Esophagus muscularis mucosa (tissue), 4 donors: ENCODE measurements at regions not wholly inside any gene's neighbourhood (a gene's known extent, or its start where the extent isn't known, plus 50 kb on each side); places are given as distances from the start of the nearest gene placed in this dataset.

ENCODE experiments used
- DNase-seq: peaks from one replicate; pipeline ENCODE4 v3.0.0-alpha.2; 2017; ENCODE audit errors: extremely low spot score
- H3K27ac ChIP-seq, 4 donors: fragments of 200-600 bp; sonication (generic); replicated peaks in 1 of 4; 1 replicate in 3 of 4; 2 replicates in 1 of 4; pipeline ENCODE4 v1.5.1; 2016 to 2019; ENCODE audit warnings: mild to moderate bottlenecking in 1 of 4
- H3K27me3 ChIP-seq, 4 donors: fragments of 200-600 bp; sonication (generic); one replicate each; pipeline versions ENCODE4 v1.5.1 to v1.6.0; 2016 to 2019
- H3K36me3 ChIP-seq, 4 donors: fragments of 200-600 bp; sonication (generic); one replicate each; pipeline ENCODE4 v1.5.1; 2016 to 2019
- H3K4me1 ChIP-seq, 4 donors: fragments of 200-600 bp; sonication (generic); one replicate each; pipeline ENCODE4 v1.5.1; 2016 to 2019
- H3K4me3 ChIP-seq, 4 donors: fragments of 200-600 bp; sonication (generic); 1 replicate in 2 of 4; 2 replicates in 2 of 4; pipeline ENCODE4 v1.5.1; 2016 to 2019; ENCODE audit warnings: mild to moderate bottlenecking in 4 of 4, moderate library complexity in 1 of 4
- H3K9me3 ChIP-seq, 4 donors: fragments of 200-600 bp; sonication (generic); 1 replicate in 3 of 4; 2 replicates in 1 of 4; pipeline ENCODE4 v1.5.1; 2016 to 2019
- EP300 ChIP-seq: sonication (generic); formaldehyde crosslinking; IDR thresholded peaks from one replicate; pipeline ENCODE4 v1.6.1; 2017; ENCODE audit warnings: antibody characterized with exemption
- POLR2A ChIP-seq: fragments of 450-650 bp; IDR thresholded peaks from one replicate; pipeline ENCODE4 v1.6.1; 2017; ENCODE audit warnings: antibody characterized with exemption, moderate library complexity, mild to moderate bottlenecking, low read depth
- POLR2AphosphoS5 ChIP-seq, 2 donors: sonication (generic); formaldehyde crosslinking; IDR thresholded peaks; one replicate each; pipeline ENCODE4 v1.6.1; 2017; ENCODE audit warnings: antibody characterized with exemption in 2 of 2
- WGBS: methylation state at CpG from one replicate; pipeline ENCODE4 v1.1.5; 2018; 5-methylcytosine and 5-hydroxymethylcytosine counted together
- intact Hi-C: fragments of 100-400 bp; cut with DNase I; formaldehyde crosslinking; loops from one replicate; pipeline ENCODE4 v1.15.1; 2023
- TF ChIP-seq, protein P1 (sequence below), 3 experiments: fragments of 200-600 bp in 2 of 3; fragments of 450-650 bp in 1 of 3; sonication (generic) in 2 of 3; IDR thresholded peaks; one replicate each; pipeline ENCODE4 v1.5.1; 2017 to 2019; ENCODE audit warnings: antibody characterized with exemption in 3 of 3, mild to moderate bottlenecking in 2 of 3, moderate library complexity in 1 of 3

DNA sequence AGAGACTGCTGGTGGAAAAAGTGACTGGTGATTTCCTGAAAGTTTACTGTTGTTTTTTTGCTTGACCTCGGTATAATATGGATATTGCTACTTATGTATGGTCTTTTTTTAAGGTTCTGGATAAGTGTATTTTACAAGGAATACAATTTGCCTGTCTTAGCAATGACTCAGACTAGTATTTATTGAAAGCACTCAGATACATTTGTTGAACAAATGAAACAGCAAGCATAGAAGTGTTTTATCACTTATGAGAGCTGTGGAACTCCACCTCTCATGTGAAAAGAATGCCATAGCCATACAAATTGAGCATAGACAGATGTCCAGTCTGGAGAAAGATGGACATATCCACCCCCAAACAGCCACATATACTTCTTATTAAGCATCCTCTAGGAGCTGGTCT lies 340.4 kb upstream of the FBXO33 start:
- H3K9me3 ChIP-seq = no peaks in the 10 kb centered on the region
- 68% methylated on average over 1 of the region's 1 CpG for WGBS
- no peak for TF ChIP-seq POLR2AphosphoS5 (IDR thresholded peaks at IDR 0.05)
- TF ChIP-seq, protein P1, sequence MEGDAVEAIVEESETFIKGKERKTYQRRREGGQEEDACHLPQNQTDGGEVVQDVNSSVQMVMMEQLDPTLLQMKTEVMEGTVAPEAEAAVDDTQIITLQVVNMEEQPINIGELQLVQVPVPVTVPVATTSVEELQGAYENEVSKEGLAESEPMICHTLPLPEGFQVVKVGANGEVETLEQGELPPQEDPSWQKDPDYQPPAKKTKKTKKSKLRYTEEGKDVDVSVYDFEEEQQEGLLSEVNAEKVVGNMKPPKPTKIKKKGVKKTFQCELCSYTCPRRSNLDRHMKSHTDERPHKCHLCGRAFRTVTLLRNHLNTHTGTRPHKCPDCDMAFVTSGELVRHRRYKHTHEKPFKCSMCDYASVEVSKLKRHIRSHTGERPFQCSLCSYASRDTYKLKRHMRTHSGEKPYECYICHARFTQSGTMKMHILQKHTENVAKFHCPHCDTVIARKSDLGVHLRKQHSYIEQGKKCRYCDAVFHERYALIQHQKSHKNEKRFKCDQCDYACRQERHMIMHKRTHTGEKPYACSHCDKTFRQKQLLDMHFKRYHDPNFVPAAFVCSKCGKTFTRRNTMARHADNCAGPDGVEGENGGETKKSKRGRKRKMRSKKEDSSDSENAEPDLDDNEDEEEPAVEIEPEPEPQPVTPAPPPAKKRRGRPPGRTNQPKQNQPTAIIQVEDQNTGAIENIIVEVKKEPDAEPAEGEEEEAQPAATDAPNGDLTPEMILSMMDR (IDR thresholded peaks at IDR 0.05) = no peak
- TF ChIP-seq POLR2A = no peak
- TF ChIP-seq EP300 = no peak
- no peak for DNase-seq
- no peaks in the 10 kb centered on the region for H3K27me3 ChIP-seq
- no peak overlapping the region for H3K27ac ChIP-seq
- H3K4me3 ChIP-seq = no peak overlapping the region
- no peaks in the 10 kb centered on the region for H3K4me1 ChIP-seq
- no peaks in the 10 kb centered on the region for H3K36me3 ChIP-seq
- intact Hi-C loops = no loop called here

DNA sequence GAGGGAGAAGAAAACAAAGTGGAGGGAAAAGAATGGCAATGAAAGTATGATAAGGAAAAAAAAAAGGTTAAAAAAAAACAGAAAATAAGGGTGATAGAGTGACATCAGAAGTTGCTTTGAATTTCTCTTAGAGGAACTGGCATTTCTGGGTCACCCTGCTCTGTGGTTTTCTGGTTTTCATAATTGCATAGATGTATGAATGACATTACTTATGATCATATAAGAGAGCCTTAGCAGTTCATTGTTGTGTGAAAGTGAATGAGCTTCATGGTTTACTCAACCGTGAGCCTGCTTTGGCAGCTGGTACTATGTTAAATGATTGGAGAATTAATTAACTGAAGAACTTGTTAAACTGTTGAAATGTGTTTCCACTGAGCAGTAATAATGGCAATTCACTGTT lies 336.4 kb upstream of the FBXO33 start:
- Histone ChIP-seq H3K9me3 (no peaks in the 10 kb centered on the region), H3K36me3 (no peaks in the 10 kb centered on the region), H3K4me3 (no peak overlapping the region), H3K4me1 (no peaks in the 10 kb centered on the region), H3K27me3 (no peaks in the 10 kb centered on the region), H3K27ac (no peak overlapping the region)
- no peak for DNase-seq
- TF ChIP-seq POLR2AphosphoS5 (IDR thresholded peaks at IDR 0.05) (no peak), POLR2A (no peak), EP300 (no peak)
- TF ChIP-seq, protein P1 (IDR thresholded peaks at IDR 0.05) = no peak
- intact Hi-C loops = no loop called here
- 76% methylated on average over 1 of the region's 1 CpG for WGBS

- H3K4me1 ChIP-seq = no peaks in the 10 kb centered on the region
Measured at GRCh38 chr14:39766397-39767000, 334.3 kb upstream of the FBXO33 start.

DNA sequence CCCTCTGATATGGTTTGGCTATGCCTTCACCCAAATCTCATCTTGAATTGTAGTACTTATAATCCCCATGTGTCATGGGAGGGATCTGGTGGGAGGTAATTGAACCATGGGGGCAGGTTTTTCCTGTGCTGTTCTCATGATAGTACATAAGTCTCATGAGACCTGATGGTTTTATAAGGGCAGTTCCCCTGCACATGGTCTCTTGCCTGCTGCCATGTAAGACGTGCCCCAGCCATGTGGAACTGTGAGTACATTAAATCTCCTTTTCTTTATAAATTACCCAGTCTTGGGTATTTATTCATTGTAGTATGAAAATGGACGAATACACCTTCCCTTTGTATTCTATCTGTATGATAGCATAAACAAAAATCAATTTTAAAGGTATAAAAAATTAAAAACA lies 333.4 kb upstream of the FBXO33 start:
- H3K9me3 ChIP-seq = no peaks in the 10 kb centered on the region
- H3K4me1 ChIP-seq = no peaks in the 10 kb centered on the region
- intact Hi-C loops = no loop called here
- H3K36me3 ChIP-seq = no peaks in the 10 kb centered on the region
- no peak overlapping the region for H3K27ac ChIP-seq
- no peaks in the 10 kb centered on the region for H3K27me3 ChIP-seq
- WGBS = 79% methylated on average over 2 of the region's 2 CpGs
- DNase-seq = no peak
- TF ChIP-seq POLR2AphosphoS5 (IDR thresholded peaks at IDR 0.05) = no peak
- TF ChIP-seq POLR2A = no peak
- TF ChIP-seq, protein P1 (IDR thresholded peaks at IDR 0.05) = no peak
- no peak for TF ChIP-seq EP300
- no peak overlapping the region for H3K4me3 ChIP-seq

More at GRCh38 chr14:39766397-39767000, 334.3 kb upstream of the FBXO33 start:
- 68% methylated on average over 7 of the region's 7 CpGs for WGBS
- TF ChIP-seq POLR2AphosphoS5 (IDR thresholded peaks at IDR 0.05) = no peak
- TF ChIP-seq EP300 = no peak
- TF ChIP-seq, protein P1 (IDR thresholded peaks at IDR 0.05) = no peak
- TF ChIP-seq POLR2A = no peak
- Histone ChIP-seq H3K27ac (no peak overlapping the region), H3K36me3 (no peaks in the 10 kb centered on the region), H3K9me3 (no peaks in the 10 kb centered on the region), H3K27me3 (no peaks in the 10 kb centered on the region), H3K4me3 (no peak overlapping the region)
- DNase-seq = no peak
- intact Hi-C loops = no loop called here

GRCh38 chr14:39763402-39763890 lies 331.2 kb upstream of the FBXO33 start:
- Histone ChIP-seq H3K27me3 (no peaks in the 10 kb centered on the region), H3K4me1 (no peaks in the 10 kb centered on the region), H3K9me3 (no peaks in the 10 kb centered on the region), H3K36me3 (no peaks in the 10 kb centered on the region), H3K4me3 (no peak overlapping the region), H3K27ac (no peak overlapping the region)
- DNase-seq = no peak
- intact Hi-C loops = no loop called here
- 88% methylated on average over 1 of the region's 1 CpG for WGBS
- TF ChIP-seq EP300 = no peak
- TF ChIP-seq, protein P1 (IDR thresholded peaks at IDR 0.05) = no peak
- TF ChIP-seq POLR2AphosphoS5 (IDR thresholded peaks at IDR 0.05) = no peak
- no peak for TF ChIP-seq POLR2A
